Osteocyte (in vitro differentiated cells): ENCODE measurements at regions not wholly inside any gene's neighbourhood (a gene's known extent, or its start where the extent isn't known, plus 50 kb on each side); places are given as distances from the start of the nearest gene placed in this dataset.

Experiments
- DNase-seq: peaks from one replicate; pipeline ENCODE4 v3.0.0; 2021; ENCODE audit warnings: mixed read lengths; ENCODE audit not compliant: unreplicated experiment; ENCODE audit errors: extremely low spot score
- H3K27ac Mint-ChIP-seq: one replicate; pipeline ENCODE4 v1.8.0; 2021; ENCODE audit warnings: mild to moderate bottlenecking, mixed read lengths; ENCODE audit not compliant: unreplicated experiment
- H3K27me3 Mint-ChIP-seq: one replicate; pipeline ENCODE4 v1.8.0; 2021; ENCODE audit warnings: mixed read lengths; ENCODE audit not compliant: unreplicated experiment
- H3K36me3 Mint-ChIP-seq: one replicate; pipeline ENCODE4 v1.8.0; 2021; ENCODE audit warnings: mixed read lengths; ENCODE audit not compliant: unreplicated experiment
- H3K4me1 Mint-ChIP-seq: one replicate; pipeline ENCODE4 v1.8.0; 2021; ENCODE audit warnings: mixed read lengths; ENCODE audit not compliant: unreplicated experiment
- H3K4me3 Mint-ChIP-seq: one replicate; pipeline ENCODE4 v1.8.0; 2021; ENCODE audit warnings: mild to moderate bottlenecking, moderate library complexity, mixed read lengths; ENCODE audit not compliant: unreplicated experiment
- H3K9me3 Mint-ChIP-seq: one replicate; pipeline ENCODE4 v1.8.0; 2021; ENCODE audit warnings: mixed read lengths; ENCODE audit not compliant: unreplicated experiment
- CTCF ChIP-seq: fragments of 200-600 bp; sonication (generic); IDR thresholded peaks from 2 replicates; pipeline ENCODE4 v1.5.0; 2021; ENCODE audit warnings: antibody characterized with exemption, mild to moderate bottlenecking, moderate library complexity

DNA sequence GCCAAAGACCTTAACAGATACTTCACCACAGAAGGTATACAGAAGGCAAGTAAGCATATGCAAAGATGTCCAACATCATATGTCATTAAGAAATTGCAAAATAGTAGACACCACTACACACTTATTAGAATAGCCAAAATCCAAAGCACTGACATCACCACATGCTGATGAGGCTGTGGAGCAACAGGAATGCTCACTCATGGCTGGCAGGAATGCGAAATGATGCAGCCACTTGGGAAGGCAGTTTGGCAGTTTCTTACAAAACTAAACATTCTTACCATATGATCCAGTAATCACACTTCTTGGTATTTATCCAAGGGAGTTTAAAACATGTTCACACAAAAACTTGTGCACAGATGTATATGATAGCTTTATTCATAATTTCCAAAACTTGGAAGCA, 261.2 kb upstream of the AJAP1 start:
- no peak for DNase-seq
- Mint-ChIP-seq H3K27ac (no peak overlapping the region), H3K9me3 (peaks cover 77% of the 10 kb centered on the region), H3K27me3 (no peaks in the 10 kb centered on the region), H3K36me3 (no peaks in the 10 kb centered on the region), H3K4me1 (no peaks in the 10 kb centered on the region), H3K4me3 (no peak overlapping the region)
- no peak for TF ChIP-seq CTCF

DNA sequence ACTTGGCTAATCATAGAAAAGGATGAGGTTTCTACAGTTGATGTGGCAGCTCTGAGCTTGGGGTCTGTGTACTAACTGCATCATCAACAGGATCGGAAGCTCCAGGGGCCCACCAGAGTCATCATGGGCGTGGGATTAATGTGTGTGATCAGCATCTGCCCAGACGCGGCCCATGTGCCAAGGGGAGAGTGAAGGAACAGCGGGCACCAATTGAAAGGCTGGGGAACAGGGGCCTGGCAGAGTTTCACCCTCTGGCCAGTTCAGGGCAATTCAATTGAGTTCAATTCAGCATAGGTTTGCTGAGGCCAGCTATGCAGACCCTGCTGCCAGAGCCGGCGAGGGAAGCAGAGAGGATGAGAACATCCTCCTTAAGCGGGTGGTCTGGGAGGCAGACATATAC, 260.0 kb upstream of the AJAP1 start:
- no peak overlapping the region for H3K4me3 Mint-ChIP-seq
- H3K27ac Mint-ChIP-seq, result no peak overlapping the region
- H3K36me3 Mint-ChIP-seq, result no peaks in the 10 kb centered on the region
- DNase-seq, result no peak
- H3K4me1 Mint-ChIP-seq, result no peaks in the 10 kb centered on the region
- H3K27me3 Mint-ChIP-seq, result no peaks in the 10 kb centered on the region
- H3K9me3 Mint-ChIP-seq, result peaks cover 68% of the 10 kb centered on the region
- no peak for TF ChIP-seq CTCF

DNA sequence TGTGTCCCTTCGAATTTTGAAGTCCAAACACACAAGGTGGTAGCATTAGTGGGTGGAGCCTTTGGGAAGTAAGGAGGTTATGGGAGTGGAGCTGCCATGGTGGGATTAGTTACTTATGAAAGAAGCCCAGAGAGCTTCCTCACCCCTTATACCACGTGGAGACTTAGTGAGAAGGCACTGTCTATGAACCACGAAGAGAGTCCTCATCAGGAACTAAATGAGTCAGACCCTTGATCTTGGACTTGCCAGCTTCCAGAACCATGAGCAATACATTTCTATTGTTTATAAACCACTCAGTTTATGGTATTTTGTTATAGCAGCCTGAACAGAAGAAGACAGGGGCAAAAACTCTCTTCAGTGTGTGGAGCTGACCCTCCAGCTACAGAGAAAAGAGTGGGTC, 259.3 kb upstream of the AJAP1 start:
- Mint-ChIP-seq H3K4me3 (no peak overlapping the region), H3K9me3 (peaks cover 64% of the 10 kb centered on the region), H3K27ac (no peak overlapping the region), H3K4me1 (no peaks in the 10 kb centered on the region), H3K36me3 (no peaks in the 10 kb centered on the region), H3K27me3 (no peaks in the 10 kb centered on the region)
- DNase-seq, result no peak
- no peak for TF ChIP-seq CTCF

- H3K27ac Mint-ChIP-seq, result no peak overlapping the region
- DNase-seq, result no peak
- no peaks in the 10 kb centered on the region for H3K36me3 Mint-ChIP-seq
- H3K4me1 Mint-ChIP-seq, result no peaks in the 10 kb centered on the region
- H3K27me3 Mint-ChIP-seq, result no peaks in the 10 kb centered on the region
- peaks cover 59% of the 10 kb centered on the region for H3K9me3 Mint-ChIP-seq
- no peak overlapping the region for H3K4me3 Mint-ChIP-seq
- no peak for TF ChIP-seq CTCF
These were observed 258.7 kb upstream of the AJAP1 start for GRCh38 chr1:4395676-4396075.

DNA sequence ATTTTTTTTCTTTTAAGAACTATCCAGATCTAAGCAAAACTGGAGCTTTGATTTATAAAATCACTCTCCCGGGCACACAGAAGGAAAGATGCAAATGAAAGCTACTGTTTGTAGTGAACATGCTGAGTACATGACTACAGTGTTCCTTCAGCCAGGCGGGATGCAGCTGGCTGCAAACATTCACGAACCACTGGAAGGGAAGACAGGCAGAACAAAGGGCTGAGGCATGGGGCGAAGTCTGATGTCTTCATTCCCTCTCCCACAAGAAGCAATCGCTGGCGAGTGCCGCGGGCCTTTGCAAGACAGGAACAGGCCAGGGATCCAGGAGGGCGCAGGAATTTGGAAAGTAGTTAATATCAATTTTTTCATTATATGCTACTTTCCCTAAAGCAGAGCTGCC, 257.9 kb upstream of the AJAP1 start:
- no peaks in the 10 kb centered on the region for H3K4me1 Mint-ChIP-seq
- no peaks in the 10 kb centered on the region for H3K36me3 Mint-ChIP-seq
- no peaks in the 10 kb centered on the region for H3K27me3 Mint-ChIP-seq
- peaks cover 60% of the 10 kb centered on the region for H3K9me3 Mint-ChIP-seq
- no peak for DNase-seq
- H3K27ac Mint-ChIP-seq, result no peak overlapping the region
- no peak for TF ChIP-seq CTCF
- H3K4me3 Mint-ChIP-seq, result no peak overlapping the region
